ENCODE measurements at regions not wholly inside any gene's neighbourhood (a gene's known extent, or its start where the extent isn't known, plus 50 kb on each side); places are given as distances from the start of the nearest gene placed in this dataset.

DNA sequence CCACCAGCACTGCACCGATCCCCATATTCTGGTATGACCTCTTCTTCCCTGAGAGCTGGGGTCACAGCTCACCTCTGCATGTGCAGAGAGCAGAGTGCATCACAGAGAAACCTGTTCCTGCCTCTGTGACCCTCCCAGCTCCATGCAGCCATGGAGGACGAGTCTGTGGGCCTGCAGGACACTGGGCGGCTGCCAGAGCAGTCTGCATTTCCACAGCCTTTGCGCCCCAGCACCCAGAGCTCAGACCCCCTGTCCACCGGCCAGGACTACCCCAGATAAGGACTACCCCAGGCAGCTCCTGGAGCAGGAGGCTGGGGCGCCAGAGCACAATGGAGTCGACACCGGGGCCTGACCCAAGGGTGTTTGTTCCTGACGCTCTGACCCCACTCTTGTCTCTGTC, 308.1 kb upstream of the IRX1 start:
- TF ChIP-seq, protein P1, sequence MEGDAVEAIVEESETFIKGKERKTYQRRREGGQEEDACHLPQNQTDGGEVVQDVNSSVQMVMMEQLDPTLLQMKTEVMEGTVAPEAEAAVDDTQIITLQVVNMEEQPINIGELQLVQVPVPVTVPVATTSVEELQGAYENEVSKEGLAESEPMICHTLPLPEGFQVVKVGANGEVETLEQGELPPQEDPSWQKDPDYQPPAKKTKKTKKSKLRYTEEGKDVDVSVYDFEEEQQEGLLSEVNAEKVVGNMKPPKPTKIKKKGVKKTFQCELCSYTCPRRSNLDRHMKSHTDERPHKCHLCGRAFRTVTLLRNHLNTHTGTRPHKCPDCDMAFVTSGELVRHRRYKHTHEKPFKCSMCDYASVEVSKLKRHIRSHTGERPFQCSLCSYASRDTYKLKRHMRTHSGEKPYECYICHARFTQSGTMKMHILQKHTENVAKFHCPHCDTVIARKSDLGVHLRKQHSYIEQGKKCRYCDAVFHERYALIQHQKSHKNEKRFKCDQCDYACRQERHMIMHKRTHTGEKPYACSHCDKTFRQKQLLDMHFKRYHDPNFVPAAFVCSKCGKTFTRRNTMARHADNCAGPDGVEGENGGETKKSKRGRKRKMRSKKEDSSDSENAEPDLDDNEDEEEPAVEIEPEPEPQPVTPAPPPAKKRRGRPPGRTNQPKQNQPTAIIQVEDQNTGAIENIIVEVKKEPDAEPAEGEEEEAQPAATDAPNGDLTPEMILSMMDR (IDR thresholded peaks at IDR 0.05): no peak
- no peak for TF ChIP-seq POLR2AphosphoS5 (IDR thresholded peaks at IDR 0.05)
- no peak for TF ChIP-seq POLR2A (IDR thresholded peaks at IDR 0.05)

All from sigmoid colon (tissue), 4 donors.